ENCODE measurements at regions not wholly inside any gene's neighbourhood (a gene's known extent, or its start where the extent isn't known, plus 50 kb on each side); places are given as distances from the start of the nearest gene placed in this dataset.

GRCh38 chr5:98530224-98530623 lies 243.2 kb upstream of the RGMB start:
- TF ChIP-seq CTCF (IDR thresholded peaks at IDR 0.05) = no peak

GRCh38 chr5:98535901-98536300 lies 237.6 kb upstream of the RGMB start:
- no peak for TF ChIP-seq CTCF (IDR thresholded peaks at IDR 0.05)

GRCh38 chr5:98540056-98540455 lies 233.4 kb upstream of the RGMB start:
- no peak for TF ChIP-seq CTCF (IDR thresholded peaks at IDR 0.05)

GRCh38 chr5:98541641-98542040 lies 231.8 kb upstream of the RGMB start:
- TF ChIP-seq CTCF (IDR thresholded peaks at IDR 0.05) = no peak

- no peak for TF ChIP-seq CTCF (IDR thresholded peaks at IDR 0.05)
Measured at GRCh38 chr5:98543490-98543889, 230.0 kb upstream of the RGMB start.

- TF ChIP-seq CTCF (IDR thresholded peaks at IDR 0.05) = no peak
Measured at GRCh38 chr5:98556712-98557111, 216.8 kb upstream of the RGMB start.

- no peak for TF ChIP-seq CTCF (IDR thresholded peaks at IDR 0.05)
Measured at GRCh38 chr5:98557916-98558315, 215.5 kb upstream of the RGMB start.

- TF ChIP-seq CTCF (IDR thresholded peaks at IDR 0.05) = no peak
Measured at GRCh38 chr5:98563885-98564653, 209.4 kb upstream of the RGMB start.
